ENCODE measurements at regions not wholly inside any gene's neighbourhood (a gene's known extent, or its start where the extent isn't known, plus 50 kb on each side); places are given as distances from the start of the nearest gene placed in this dataset.

GRCh38 chr21:40936178-40936577, 89.2 kb upstream of the DSCAM start:
- Histone ChIP-seq H2BK20ac (ENCODE audit: low read depth, low read length, poor library complexity, severe bottlenecking) (no peak overlapping the region), H3K14ac (ENCODE audit: insufficient read depth, low read length) (no peak overlapping the region)
- no peak overlapping the region for H3K4me3 Mint-ChIP-seq

More at GRCh38 chr21:40936178-40936577, 89.2 kb upstream of the DSCAM start:
- Histone ChIP-seq H3K79me1 (ENCODE audit: insufficient read depth, low read depth, low read length, poor library complexity, severe bottlenecking) (no peaks in the 10 kb centered on the region), H3K4ac (ENCODE audit: low read depth, low read length) (no peak overlapping the region), H3K56ac (ENCODE audit: insufficient read length, low read depth, low read length) (no peak overlapping the region), H3K23ac (ENCODE audit: insufficient read length, low read depth, low read length) (no peak overlapping the region), H3K4me1 (ENCODE audit: insufficient read depth, low read length) (no peaks in the 10 kb centered on the region; the same call in 1 of the 2 replicates), H3K27ac (ENCODE audit: insufficient read length, low read depth, low read length) (no peak overlapping the region), H3K79me2 (ENCODE audit: insufficient read depth, low read length) (no peaks in the 10 kb centered on the region), H2BK15ac (ENCODE audit: low read depth, low read length) (no peak overlapping the region), H2BK5ac (ENCODE audit: insufficient read length, low read length) (no peak overlapping the region), H3K23me2 (ENCODE audit: insufficient read length, low read depth, low read length, poor library complexity, severe bottlenecking) (no peaks in the 10 kb centered on the region), H3K9me3 (ENCODE audit: control insufficient read depth, low read depth, low read length) (no peaks in the 10 kb centered on the region), H3T11ph (ENCODE audit: low read length) (no peak overlapping the region), H4K20me1 (ENCODE audit: control insufficient read depth, insufficient read depth, insufficient read length) (no peaks in the 10 kb centered on the region), H3K4me2 (ENCODE audit: insufficient read depth, insufficient read length, low read length) (no peak overlapping the region), H3K27me3 (ENCODE audit: insufficient read depth, low read length) (no peaks in the 10 kb centered on the region), H2AK5ac (ENCODE audit: insufficient read length, low read length) (no peak overlapping the region), H3K9ac (ENCODE audit: extremely low read depth, insufficient read length, low read length) (no peak overlapping the region), H4K5ac (ENCODE audit: insufficient read length, low read depth, low read length) (no peak overlapping the region), H2AFZ (ENCODE audit: low read length) (no peak overlapping the region), H2BK12ac (ENCODE audit: insufficient read length, low read depth, low read length) (no peak overlapping the region), H3K18ac (ENCODE audit: insufficient read length, low read depth, low read length) (no peak overlapping the region), H4K91ac (ENCODE audit: insufficient read length, low read depth, low read length) (no peak overlapping the region), H2BK120ac (ENCODE audit: low read depth, low read length, poor library complexity, severe bottlenecking) (no peak overlapping the region), H4K8ac (replicated peaks; ENCODE audit: insufficient read length, low read depth, low read length) (no peak overlapping the region)
- no peak for TF ChIP-seq CTCF (conservative IDR thresholded peaks at IDR 0.05)
- Mint-ChIP-seq H3K27ac (no peak overlapping the region), H3K4me1 (peaks cover 27 to 33% of the 10 kb centered on the region in 2 experiments), H3K27me3 (ENCODE audit: low read depth) (no peaks in the 10 kb centered on the region; the same call in 1 of the 2 replicates), H3K36me3 (ENCODE audit: insufficient read depth in 1 of 3, low read depth in 3 of 3) (peaks cover 0 to 6% (median 0%) of the 10 kb centered on the region in 3 experiments; a peak in 1 of 7 replicates), H3K9me3 (peaks cover 0 to 4% of the 10 kb centered on the region in 2 experiments)
- no peak for DNase-seq
- no CpG with 5 or more reads among the region's 2 CpGs for WGBS (ENCODE audit: extremely low coverage, insufficient read length, low lambda C conversion rate)

Measured in H9 (cell line).